SK-N-SH treated with all-trans-retinoic acid at 6 μM for 48 hours (cell line): ENCODE measurements at regions not wholly inside any gene's neighbourhood (a gene's known extent, or its start where the extent isn't known, plus 50 kb on each side); places are given as distances from the start of the nearest gene placed in this dataset.

ENCODE experiments used
- ATAC-seq: fragments of 200-7000 bp; cut with Tn5 transposase; 3 replicates; pipeline ENCODE4 v1.9.1; 2020; ENCODE audit warnings: mild to moderate bottlenecking, moderate library complexity
- ARNTL ChIP-seq: fragments of 450-650 bp; formaldehyde crosslinking; IDR thresholded peaks from 2 replicates; pipeline ENCODE4 v1.5.0; 2020; ENCODE audit warnings: low read depth, mild to moderate bottlenecking, moderate library complexity, borderline replicate concordance
- BACH2 ChIP-seq: fragments of 250-450 bp; sonication (Bioruptor Pico); IDR thresholded peaks from 2 replicates; pipeline ENCODE4 v1.9.0; 2021; ENCODE audit warnings: mild to moderate bottlenecking, borderline replicate concordance
- CSDC2 ChIP-seq: fragments of 250-450 bp; sonication (Bioruptor Pico); IDR thresholded peaks from 2 replicates; pipeline ENCODE4 v1.5.0; 2020; ENCODE audit warnings: mild to moderate bottlenecking, moderate library complexity
- ESRRG ChIP-seq: fragments of 250-450 bp; sonication (Bioruptor Pico); IDR thresholded peaks from 2 replicates; pipeline ENCODE4 v1.6.1; 2021; ENCODE audit warnings: mild to moderate bottlenecking
- GLIS3 ChIP-seq: fragments of 250-450 bp; sonication (Bioruptor Pico); IDR thresholded peaks from 2 replicates; pipeline ENCODE4 v1.5.0; 2020; ENCODE audit warnings: mild to moderate bottlenecking, moderate library complexity
- ISL1 ChIP-seq: fragments of 250-450 bp; sonication (Bioruptor Pico); IDR thresholded peaks from 2 replicates; pipeline ENCODE4 v2.1.2; 2022; ENCODE audit warnings: mild to moderate bottlenecking, moderate library complexity
- RARB ChIP-seq: fragments of 250-450 bp; sonication (Bioruptor Pico); IDR thresholded peaks from 2 replicates; pipeline ENCODE4 v1.8.0; 2021; ENCODE audit warnings: mild to moderate bottlenecking, moderate library complexity
- SNAI2 ChIP-seq: fragments of 250-450 bp; sonication (Bioruptor Pico); IDR thresholded peaks from 2 replicates; pipeline ENCODE4 v1.5.0; 2020; ENCODE audit warnings: mild to moderate bottlenecking, moderate library complexity
- TCF4 ChIP-seq: fragments of 250-450 bp; sonication (Bioruptor Pico); IDR thresholded peaks from 2 replicates; pipeline ENCODE4 v1.8.0; 2021; ENCODE audit warnings: mild to moderate bottlenecking, moderate library complexity, borderline replicate concordance
- TOX ChIP-seq: fragments of 250-450 bp; sonication (Bioruptor Pico); IDR thresholded peaks from 2 replicates; pipeline ENCODE4 v1.8.0; 2021; ENCODE audit warnings: mild to moderate bottlenecking, moderate library complexity, borderline replicate concordance
- ZC3H10 ChIP-seq: fragments of 250-450 bp; sonication (Bioruptor Pico); IDR thresholded peaks from 2 replicates; pipeline ENCODE4 v1.5.1; 2021; ENCODE audit warnings: mild to moderate bottlenecking, moderate library complexity
- ZFP3 ChIP-seq: fragments of 250-450 bp; sonication (Bioruptor Pico); IDR thresholded peaks from 2 replicates; pipeline ENCODE4 v1.5.0; 2020; ENCODE audit warnings: mild to moderate bottlenecking, moderate library complexity
- ZFP30 ChIP-seq: fragments of 450-650 bp; formaldehyde crosslinking; IDR thresholded peaks from 2 replicates; pipeline ENCODE4 v1.5.0; 2022; ENCODE audit warnings: mild to moderate bottlenecking, moderate library complexity
- ZNF565 ChIP-seq: fragments of 450-650 bp; formaldehyde crosslinking; conservative IDR thresholded peaks from 2 replicates; pipeline ENCODE4 v1.5.0; 2020; ENCODE audit warnings: low read depth, mild to moderate bottlenecking, moderate library complexity
- ZNF70 ChIP-seq: fragments of 450-650 bp; formaldehyde crosslinking; IDR thresholded peaks from 2 replicates; pipeline ENCODE4 v1.5.0; 2020; ENCODE audit warnings: mild to moderate bottlenecking, moderate library complexity
- ZNF8 ChIP-seq: fragments of 450-650 bp; formaldehyde crosslinking; IDR thresholded peaks from 2 replicates; pipeline ENCODE4 v1.5.0; 2020; ENCODE audit warnings: mild to moderate bottlenecking, moderate library complexity
- TF ChIP-seq, protein P1 (sequence below): fragments of 250-450 bp; sonication (Bioruptor Pico); IDR thresholded peaks from 2 replicates; pipeline ENCODE4 v1.5.1; 2020; ENCODE audit warnings: low read depth, mild to moderate bottlenecking, moderate library complexity
- TF ChIP-seq, protein P2 (sequence below): fragments of 250-450 bp; sonication (Bioruptor Pico); IDR thresholded peaks from 2 replicates; pipeline ENCODE4 v1.5.0; 2020; ENCODE audit warnings: mild to moderate bottlenecking, moderate library complexity
- TF ChIP-seq, protein P3 (sequence below): fragments of 250-450 bp; sonication (Bioruptor Pico); IDR thresholded peaks from 2 replicates; pipeline ENCODE4 v1.5.1; 2021; ENCODE audit warnings: mild to moderate bottlenecking, moderate library complexity
- TF ChIP-seq, protein P4 (sequence below): fragments of 250-450 bp; sonication (Bioruptor Pico); IDR thresholded peaks from 2 replicates; pipeline ENCODE4 v1.8.0; 2021; ENCODE audit warnings: low read depth, mild to moderate bottlenecking, moderate library complexity, borderline replicate concordance
- TF ChIP-seq, protein P5 (sequence below): fragments of 250-450 bp; sonication (Bioruptor Pico); IDR thresholded peaks from 2 replicates; pipeline ENCODE4 v1.8.0; 2020; ENCODE audit warnings: mild to moderate bottlenecking, moderate library complexity, borderline replicate concordance

DNA sequence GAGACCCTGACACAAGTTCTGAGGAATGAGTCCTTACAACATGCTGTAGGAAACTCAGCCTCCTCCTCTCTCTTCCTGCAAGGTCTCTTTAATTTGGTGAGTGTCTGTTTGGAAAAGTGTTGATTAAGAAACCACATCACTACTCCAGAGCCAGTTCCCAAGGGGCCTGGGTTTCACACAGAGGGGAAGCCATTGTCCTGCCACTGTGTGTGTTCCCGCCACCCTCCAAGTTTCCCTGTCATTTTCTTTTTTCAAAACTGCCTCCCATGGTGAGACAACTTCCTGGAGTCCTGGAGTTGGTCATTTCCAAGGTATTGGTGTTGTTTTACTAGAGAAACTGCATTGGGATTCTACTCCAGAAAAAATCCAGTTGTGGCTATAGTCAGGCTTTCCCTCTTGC is 232.0 kb upstream of the PARD3B start (continued):
- no peak for TF ChIP-seq ZFP30 (CRISPR knock-in tag)

DNA sequence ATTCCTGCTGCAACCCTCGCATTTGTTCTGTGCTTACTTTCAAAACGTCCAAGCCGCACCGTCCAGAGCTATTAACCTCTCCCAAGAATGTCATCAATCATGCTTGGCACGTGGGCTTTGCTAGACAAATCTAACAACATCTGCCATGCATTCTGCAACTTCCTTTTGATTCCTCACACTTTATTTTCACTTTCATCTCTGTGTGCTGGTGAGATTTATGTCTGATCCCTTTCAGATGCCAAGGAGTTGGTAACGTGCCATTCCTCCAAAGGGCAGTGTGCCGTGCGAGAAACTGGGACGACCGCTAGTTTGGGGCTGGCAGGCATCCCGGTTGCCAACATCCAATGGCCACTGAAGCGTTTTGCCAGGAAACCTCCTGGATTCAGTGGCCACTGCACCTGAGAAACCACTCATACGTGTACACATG is 230.0 kb upstream of the PARD3B start:
- TF ChIP-seq ZNF565 (no peak), ISL1 (CRISPR knock-in tag) (no peak), BACH2 (CRISPR knock-in tag) (no peak), SNAI2 (no peak), CSDC2 (CRISPR knock-in tag) (no peak), ZFP30 (CRISPR knock-in tag) (no peak), ZC3H10 (no peak), ARNTL (CRISPR knock-in tag) (no peak), RARB (CRISPR knock-in tag) (no peak), ESRRG (CRISPR knock-in tag) (no peak), ZNF8 (CRISPR knock-in tag) (no peak), ZFP3 (no peak), GLIS3 (CRISPR knock-in tag) (no peak), TCF4 (CRISPR knock-in tag) (no peak), TOX (CRISPR knock-in tag) (no peak), ZNF70 (CRISPR knock-in tag) (no peak)
- TF ChIP-seq, protein P1, sequence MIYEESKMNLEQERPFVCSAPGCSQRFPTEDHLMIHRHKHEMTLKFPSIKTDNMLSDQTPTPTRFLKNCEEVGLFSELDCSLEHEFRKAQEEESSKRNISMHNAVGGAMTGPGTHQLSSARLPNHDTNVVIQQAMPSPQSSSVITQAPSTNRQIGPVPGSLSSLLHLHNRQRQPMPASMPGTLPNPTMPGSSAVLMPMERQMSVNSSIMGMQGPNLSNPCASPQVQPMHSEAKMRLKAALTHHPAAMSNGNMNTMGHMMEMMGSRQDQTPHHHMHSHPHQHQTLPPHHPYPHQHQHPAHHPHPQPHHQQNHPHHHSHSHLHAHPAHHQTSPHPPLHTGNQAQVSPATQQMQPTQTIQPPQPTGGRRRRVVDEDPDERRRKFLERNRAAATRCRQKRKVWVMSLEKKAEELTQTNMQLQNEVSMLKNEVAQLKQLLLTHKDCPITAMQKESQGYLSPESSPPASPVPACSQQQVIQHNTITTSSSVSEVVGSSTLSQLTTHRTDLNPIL (CRISPR knock-in tag), result no peak
- TF ChIP-seq, protein P2, sequence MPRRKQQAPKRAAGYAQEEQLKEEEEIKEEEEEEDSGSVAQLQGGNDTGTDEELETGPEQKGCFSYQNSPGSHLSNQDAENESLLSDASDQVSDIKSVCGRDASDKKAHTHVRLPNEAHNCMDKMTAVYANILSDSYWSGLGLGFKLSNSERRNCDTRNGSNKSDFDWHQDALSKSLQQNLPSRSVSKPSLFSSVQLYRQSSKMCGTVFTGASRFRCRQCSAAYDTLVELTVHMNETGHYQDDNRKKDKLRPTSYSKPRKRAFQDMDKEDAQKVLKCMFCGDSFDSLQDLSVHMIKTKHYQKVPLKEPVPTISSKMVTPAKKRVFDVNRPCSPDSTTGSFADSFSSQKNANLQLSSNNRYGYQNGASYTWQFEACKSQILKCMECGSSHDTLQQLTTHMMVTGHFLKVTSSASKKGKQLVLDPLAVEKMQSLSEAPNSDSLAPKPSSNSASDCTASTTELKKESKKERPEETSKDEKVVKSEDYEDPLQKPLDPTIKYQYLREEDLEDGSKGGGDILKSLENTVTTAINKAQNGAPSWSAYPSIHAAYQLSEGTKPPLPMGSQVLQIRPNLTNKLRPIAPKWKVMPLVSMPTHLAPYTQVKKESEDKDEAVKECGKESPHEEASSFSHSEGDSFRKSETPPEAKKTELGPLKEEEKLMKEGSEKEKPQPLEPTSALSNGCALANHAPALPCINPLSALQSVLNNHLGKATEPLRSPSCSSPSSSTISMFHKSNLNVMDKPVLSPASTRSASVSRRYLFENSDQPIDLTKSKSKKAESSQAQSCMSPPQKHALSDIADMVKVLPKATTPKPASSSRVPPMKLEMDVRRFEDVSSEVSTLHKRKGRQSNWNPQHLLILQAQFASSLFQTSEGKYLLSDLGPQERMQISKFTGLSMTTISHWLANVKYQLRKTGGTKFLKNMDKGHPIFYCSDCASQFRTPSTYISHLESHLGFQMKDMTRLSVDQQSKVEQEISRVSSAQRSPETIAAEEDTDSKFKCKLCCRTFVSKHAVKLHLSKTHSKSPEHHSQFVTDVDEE, result no peak
- TF ChIP-seq, protein P3, sequence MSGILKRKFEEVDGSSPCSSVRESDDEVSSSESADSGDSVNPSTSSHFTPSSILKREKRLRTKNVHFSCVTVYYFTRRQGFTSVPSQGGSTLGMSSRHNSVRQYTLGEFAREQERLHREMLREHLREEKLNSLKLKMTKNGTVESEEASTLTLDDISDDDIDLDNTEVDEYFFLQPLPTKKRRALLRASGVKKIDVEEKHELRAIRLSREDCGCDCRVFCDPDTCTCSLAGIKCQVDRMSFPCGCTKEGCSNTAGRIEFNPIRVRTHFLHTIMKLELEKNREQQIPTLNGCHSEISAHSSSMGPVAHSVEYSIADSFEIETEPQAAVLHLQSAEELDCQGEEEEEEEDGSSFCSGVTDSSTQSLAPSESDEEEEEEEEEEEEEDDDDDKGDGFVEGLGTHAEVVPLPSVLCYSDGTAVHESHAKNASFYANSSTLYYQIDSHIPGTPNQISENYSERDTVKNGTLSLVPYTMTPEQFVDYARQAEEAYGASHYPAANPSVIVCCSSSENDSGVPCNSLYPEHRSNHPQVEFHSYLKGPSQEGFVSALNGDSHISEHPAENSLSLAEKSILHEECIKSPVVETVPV (CRISPR knock-in tag), result no peak
- TF ChIP-seq, all 23 proteins: peak for 0
- ATAC-seq, result no peak

DNA sequence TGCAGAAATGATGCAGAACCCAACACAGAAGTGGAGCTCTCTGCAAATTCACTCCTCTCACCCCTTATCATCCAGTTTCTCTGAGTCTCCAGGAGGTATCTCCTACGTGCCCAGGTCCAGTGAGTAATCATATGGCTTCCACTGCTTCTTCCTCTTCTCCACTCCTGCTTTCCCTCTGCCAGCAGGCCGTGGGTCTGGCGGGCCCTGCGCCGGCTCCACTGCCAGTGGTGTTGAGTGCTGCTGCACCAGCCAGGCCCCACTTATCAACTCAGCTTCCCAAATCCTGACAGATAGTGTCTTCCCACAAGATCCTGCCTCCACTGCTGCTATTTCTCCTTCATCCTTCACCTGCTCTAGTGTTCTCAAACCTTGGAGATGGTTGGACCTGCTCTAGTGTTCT is 227.6 kb upstream of the PARD3B start:
- TF ChIP-seq, protein P4, sequence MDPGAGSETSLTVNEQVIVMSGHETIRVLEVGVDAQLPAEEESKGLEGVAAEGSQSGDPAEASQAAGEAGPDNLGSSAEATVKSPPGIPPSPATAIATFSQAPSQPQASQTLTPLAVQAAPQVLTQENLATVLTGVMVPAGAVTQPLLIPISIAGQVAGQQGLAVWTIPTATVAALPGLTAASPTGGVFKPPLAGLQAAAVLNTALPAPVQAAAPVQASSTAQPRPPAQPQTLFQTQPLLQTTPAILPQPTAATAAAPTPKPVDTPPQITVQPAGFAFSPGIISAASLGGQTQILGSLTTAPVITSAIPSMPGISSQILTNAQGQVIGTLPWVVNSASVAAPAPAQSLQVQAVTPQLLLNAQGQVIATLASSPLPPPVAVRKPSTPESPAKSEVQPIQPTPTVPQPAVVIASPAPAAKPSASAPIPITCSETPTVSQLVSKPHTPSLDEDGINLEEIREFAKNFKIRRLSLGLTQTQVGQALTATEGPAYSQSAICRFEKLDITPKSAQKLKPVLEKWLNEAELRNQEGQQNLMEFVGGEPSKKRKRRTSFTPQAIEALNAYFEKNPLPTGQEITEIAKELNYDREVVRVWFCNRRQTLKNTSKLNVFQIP (CRISPR knock-in tag), result no peak
- no peak for TF ChIP-seq GLIS3 (CRISPR knock-in tag)
- no peak for TF ChIP-seq TCF4 (CRISPR knock-in tag)
- no peak for TF ChIP-seq ZNF565
- TF ChIP-seq ZNF70 (CRISPR knock-in tag), result no peak
- no peak for TF ChIP-seq SNAI2
- TF ChIP-seq ARNTL (CRISPR knock-in tag), result no peak
- no peak for TF ChIP-seq BACH2 (CRISPR knock-in tag)
- TF ChIP-seq, protein P5, sequence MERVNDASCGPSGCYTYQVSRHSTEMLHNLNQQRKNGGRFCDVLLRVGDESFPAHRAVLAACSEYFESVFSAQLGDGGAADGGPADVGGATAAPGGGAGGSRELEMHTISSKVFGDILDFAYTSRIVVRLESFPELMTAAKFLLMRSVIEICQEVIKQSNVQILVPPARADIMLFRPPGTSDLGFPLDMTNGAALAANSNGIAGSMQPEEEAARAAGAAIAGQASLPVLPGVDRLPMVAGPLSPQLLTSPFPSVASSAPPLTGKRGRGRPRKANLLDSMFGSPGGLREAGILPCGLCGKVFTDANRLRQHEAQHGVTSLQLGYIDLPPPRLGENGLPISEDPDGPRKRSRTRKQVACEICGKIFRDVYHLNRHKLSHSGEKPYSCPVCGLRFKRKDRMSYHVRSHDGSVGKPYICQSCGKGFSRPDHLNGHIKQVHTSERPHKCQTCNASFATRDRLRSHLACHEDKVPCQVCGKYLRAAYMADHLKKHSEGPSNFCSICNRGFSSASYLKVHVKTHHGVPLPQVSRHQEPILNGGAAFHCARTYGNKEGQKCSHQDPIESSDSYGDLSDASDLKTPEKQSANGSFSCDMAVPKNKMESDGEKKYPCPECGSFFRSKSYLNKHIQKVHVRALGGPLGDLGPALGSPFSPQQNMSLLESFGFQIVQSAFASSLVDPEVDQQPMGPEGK (CRISPR knock-in tag), result no peak
- no peak for TF ChIP-seq ESRRG (CRISPR knock-in tag)
- ATAC-seq, result no peak
